Choroid plexus epithelial cell (primary cell): ENCODE measurements at regions not wholly inside any gene's neighbourhood (a gene's known extent, or its start where the extent isn't known, plus 50 kb on each side); places are given as distances from the start of the nearest gene placed in this dataset.
"Not testable (repeated sequence)": the region's sequence is repeated elsewhere in the genome, so short reads cannot be mapped to it uniquely, and the experiment has no call there.

Experiments
- DNase-seq: peaks from one replicate; pipeline ENCODE4 v3.0.0-alpha.2; 2010; ENCODE audit warnings: low read depth
- H3K4me3 ChIP-seq: 2 replicates; pipeline ENCODE4 v1.5.1; 2011; ENCODE audit warnings: low read depth, mild to moderate bottlenecking, control low read depth, low read length, moderate library complexity
- CTCF ChIP-seq: conservative IDR thresholded peaks from 2 replicates; pipeline ENCODE4 v1.5.1; 2011; ENCODE audit warnings: low read depth, mild to moderate bottlenecking, control low read depth, inconsistent platforms, low read length, moderate library complexity

- no peak overlapping the region for H3K4me3 ChIP-seq
- no peak for DNase-seq
- TF ChIP-seq CTCF: no peak
These were observed 137.8 kb upstream of the RAB4A start for GRCh38 chr1:229133151-229133550.

DNA sequence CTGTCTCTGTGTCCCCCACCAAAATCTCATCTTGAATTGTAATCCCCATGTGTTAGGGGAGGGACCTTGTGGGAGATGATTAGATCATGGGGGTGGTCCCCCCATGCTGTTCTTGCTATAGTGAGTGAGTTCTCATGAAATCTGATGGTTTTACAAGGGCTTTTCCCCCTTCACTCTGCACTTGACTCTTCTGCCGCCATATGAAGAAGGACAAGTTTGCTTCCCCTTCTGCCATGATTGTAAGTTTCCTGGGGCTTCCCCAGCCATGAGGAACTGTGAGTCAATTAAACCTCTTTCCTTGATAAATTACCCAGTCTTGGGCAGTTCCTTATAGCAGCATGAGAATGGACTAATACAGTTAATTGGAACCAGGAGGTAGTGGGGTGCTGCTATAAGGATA is 137.1 kb upstream of the RAB4A start:
- DNase-seq: no peak
- H3K4me3 ChIP-seq: no peak overlapping the region

GRCh38 chr1:229134381-229135217 is 136.3 kb upstream of the RAB4A start:
- H3K4me3 ChIP-seq, DNase-seq: not testable (repeated sequence)

More for the DNA sequence above, 137.1 kb upstream of the RAB4A start:
- TF ChIP-seq CTCF: no peak

- H3K4me3 ChIP-seq: no peak overlapping the region
- no peak for DNase-seq
- TF ChIP-seq CTCF: no peak
These were observed 135.1 kb upstream of the RAB4A start for GRCh38 chr1:229135773-229136172.

DNA sequence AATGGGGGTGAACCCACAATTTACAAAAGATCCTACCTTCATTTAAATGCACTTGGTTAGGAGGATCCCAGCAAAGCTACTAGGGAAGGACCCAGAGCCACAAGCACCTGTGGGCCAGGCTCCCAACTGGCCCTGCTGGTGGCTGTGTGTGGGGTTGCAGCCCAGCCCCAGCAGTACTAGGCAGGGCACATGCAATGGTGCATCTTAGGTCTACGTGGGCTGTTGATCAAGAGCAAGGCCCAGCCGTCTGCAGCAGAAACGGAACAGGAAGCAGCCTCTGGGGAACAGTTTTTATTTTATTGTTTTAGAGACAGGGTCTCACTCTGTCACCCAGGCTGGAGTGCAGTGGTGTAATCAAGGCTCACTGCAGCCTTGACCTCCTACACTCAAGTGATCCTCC is 134.1 kb upstream of the RAB4A start:
- DNase-seq: no peak
- no peak overlapping the region for H3K4me3 ChIP-seq
- TF ChIP-seq CTCF: no peak

- DNase-seq: no peak
- no peak overlapping the region for H3K4me3 ChIP-seq
- no peak for TF ChIP-seq CTCF
These were observed 133.6 kb upstream of the RAB4A start for GRCh38 chr1:229137271-229137670.

DNA sequence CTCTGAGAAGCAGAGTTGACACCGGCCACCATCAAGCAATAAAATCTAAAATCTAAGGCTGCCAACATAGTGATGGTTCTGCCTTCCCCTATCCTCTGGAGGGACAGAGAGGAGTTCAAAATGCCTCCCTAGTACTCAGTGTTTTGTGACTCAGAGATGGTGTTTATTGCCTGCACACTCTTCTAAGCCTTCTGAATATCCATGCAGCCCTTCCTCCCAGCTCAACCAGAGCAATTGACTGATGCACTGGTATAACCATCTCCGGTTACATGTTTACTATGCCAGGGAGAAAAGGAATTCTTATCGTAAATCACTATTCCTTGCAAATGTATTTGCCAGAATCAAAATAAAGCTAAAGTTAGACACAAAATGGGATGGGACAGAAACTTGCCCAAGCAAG is 132.9 kb upstream of the RAB4A start:
- no peak for TF ChIP-seq CTCF
- no peak for DNase-seq
- no peak overlapping the region for H3K4me3 ChIP-seq
